H1 (cell line): ENCODE measurements at regions not wholly inside any gene's neighbourhood (a gene's known extent, or its start where the extent isn't known, plus 50 kb on each side); places are given as distances from the start of the nearest gene placed in this dataset.

Experiments used
- CTCF ChIA-PET: fragments of 300-600 bp; sonication (Branson Sonifier 250); formaldehyde crosslinking; loops from one replicate; lab custom pipeline; 2021; ENCODE audit not compliant: partially characterized antibody; lab: Charles Lee
- POLR2A ChIA-PET: fragments of 300-600 bp; sonication (Branson Sonifier 250); formaldehyde crosslinking; loops from one replicate; lab custom pipeline; 2021; ENCODE audit warnings: inconsistent platforms; ENCODE audit not compliant: partially characterized antibody; lab: Charles Lee
- DNase-seq, 2 experiments: peaks; one replicate each; pipeline versions ENCODE4 v3.0.0 to v3.0.0-alpha.2; 2010 to 2022; ENCODE audit warnings: low spot score in 2 of 2, low read depth in 1 of 2, mixed read lengths in 1 of 2
- FAIRE-seq: peaks from 2 replicates; lab custom pipeline; 2011; peaks lifted over from hg19 to GRCh38; lab: Jason Lieb, UNC
- H2AFZ ChIP-seq: 2 replicates; pipeline ENCODE4 v1.8.1; 2012; ENCODE audit warnings: low read length, inconsistent platforms
- H2AK5ac ChIP-seq: 2 replicates; pipeline ENCODE4 v1.6.1; 2013; ENCODE audit warnings: low read depth, low read length
- H2BK120ac ChIP-seq: replicated peaks from 2 replicates; pipeline ENCODE3; 2013; ENCODE audit warnings: low read depth, low read length, inconsistent platforms
- H2BK12ac ChIP-seq: 2 replicates; pipeline ENCODE4 v1.6.1; 2013; ENCODE audit warnings: low read depth, low read length
- H2BK15ac ChIP-seq: 2 replicates; pipeline ENCODE4 v1.6.1; 2013; ENCODE audit warnings: low read length
- H2BK20ac ChIP-seq: 2 replicates; pipeline ENCODE4 v1.6.1; 2013; ENCODE audit warnings: low read length
- H2BK5ac ChIP-seq: 2 replicates; pipeline ENCODE4 v1.6.1; 2013; ENCODE audit warnings: low read depth, low read length
- H3K14ac ChIP-seq: 2 replicates; pipeline ENCODE4 v1.6.1; 2013; ENCODE audit warnings: inconsistent platforms; ENCODE audit not compliant: insufficient read length
- H3K18ac ChIP-seq: 2 replicates; pipeline ENCODE4 v1.6.1; 2013; ENCODE audit warnings: low read length; ENCODE audit errors: extremely low read depth
- H3K23ac ChIP-seq: 2 replicates; pipeline ENCODE4 v1.6.1; 2013; ENCODE audit warnings: inconsistent platforms; ENCODE audit not compliant: insufficient read length
- H3K23me2 ChIP-seq: 2 replicates; pipeline ENCODE4 v1.6.1; 2013; ENCODE audit warnings: low read depth, low read length
- H3K27ac ChIP-seq: 2 replicates; pipeline ENCODE4 v1.6.1; 2011; ENCODE audit warnings: low read depth, low read length, inconsistent platforms
- H3K27me3 ChIP-seq, 4 experiments: replicated peaks in 1 of 4; 1 replicate in 1 of 4; 2 replicates in 3 of 4; pipeline versions ENCODE4 v1.6.1 to v1.8.1; 2011 to 2013; ENCODE audit warnings: low read length in 3 of 4, mild to moderate bottlenecking in 3 of 4, inconsistent platforms in 2 of 4, mixed read lengths in 2 of 4, moderate library complexity in 1 of 4; ENCODE audit not compliant: control insufficient read depth in 3 of 4, insufficient read depth in 3 of 4; ENCODE audit errors: extremely low read depth in 1 of 4
- H3K36me3 ChIP-seq, 4 experiments: 2 replicates each; pipeline versions ENCODE4 v1.6.1 to v1.8.1; 2011 to 2013; ENCODE audit warnings: mild to moderate bottlenecking in 4 of 4, low read length in 3 of 4, moderate library complexity in 2 of 4, control low read depth in 1 of 4, inconsistent platforms in 1 of 4; ENCODE audit not compliant: insufficient read depth in 4 of 4, control insufficient read depth in 2 of 4
- H3K4ac ChIP-seq: replicated peaks from 2 replicates; pipeline ENCODE3; 2013; ENCODE audit warnings: low read length, low read depth, mixed read lengths, inconsistent platforms; ENCODE audit not compliant: insufficient read length
- H3K4me1 ChIP-seq, 4 experiments: replicated peaks in 1 of 4; 1 replicate in 1 of 4; 2 replicates in 3 of 4; pipeline versions ENCODE4 v1.6.1 to v1.8.1; 2011 to 2013; ENCODE audit warnings: low read length in 3 of 4, inconsistent platforms in 2 of 4, mixed read lengths in 1 of 4; ENCODE audit not compliant: insufficient read depth in 4 of 4, control insufficient read depth in 3 of 4
- H3K4me2 ChIP-seq, 2 experiments: 2 replicates each; pipeline versions ENCODE4 v1.6.1 to v1.8.1; 2011 to 2013; ENCODE audit warnings: low read depth in 2 of 2, low read length in 2 of 2, control low read depth in 1 of 2, inconsistent platforms in 1 of 2, mild to moderate bottlenecking in 1 of 2; ENCODE audit not compliant: insufficient read depth in 1 of 2
- H3K4me3 ChIP-seq, 4 experiments: fragments of 200-600, 300-600 bp in 1 of 4; sonication (generic), shearing (Covaris generic), sonication (Bioruptor Twin) in 1 of 4; 2 replicates each; pipeline versions ENCODE4 v1.5.1 to v1.8.1; 2011 to 2016; ENCODE audit warnings: low read length in 4 of 4, low read depth in 3 of 4, control low read depth in 2 of 4, inconsistent platforms in 2 of 4, mild to moderate bottlenecking in 2 of 4, mixed read lengths in 1 of 4, moderate library complexity in 1 of 4; ENCODE audit not compliant: insufficient read depth in 2 of 4; ENCODE audit errors: extremely low read depth in 1 of 4
- H3K56ac ChIP-seq: replicated peaks from 2 replicates; pipeline ENCODE3; 2013; ENCODE audit warnings: low read depth, mild to moderate bottlenecking, mixed read lengths, low read length, inconsistent platforms; ENCODE audit not compliant: insufficient read length
- H3K79me1 ChIP-seq: 2 replicates; pipeline ENCODE4 v1.6.1; 2013; ENCODE audit warnings: low read depth, low read length, control low read depth
- H3K79me2 ChIP-seq, 2 experiments: 2 replicates each; pipeline versions ENCODE4 v1.6.1 to v1.8.1; 2012 to 2013; ENCODE audit warnings: low read length in 2 of 2, mild to moderate bottlenecking in 2 of 2, inconsistent platforms in 1 of 2; ENCODE audit not compliant: insufficient read depth in 2 of 2, control insufficient read depth in 1 of 2
- H3K9ac ChIP-seq, 4 experiments: replicated peaks in 1 of 4; 1 replicate in 1 of 4; 2 replicates in 3 of 4; pipeline versions ENCODE4 v1.6.1 to v1.8.1; 2011 to 2013; ENCODE audit warnings: low read depth in 3 of 4, low read length in 3 of 4, control low read depth in 2 of 4, mild to moderate bottlenecking in 2 of 4, moderate library complexity in 2 of 4, inconsistent platforms in 1 of 4; ENCODE audit errors: extremely low read depth in 1 of 4
- H3K9me3 ChIP-seq, 2 experiments: 2 replicates each; pipeline versions ENCODE4 v1.6.1 to v1.8.1; 2012 to 2013; ENCODE audit warnings: mild to moderate bottlenecking in 2 of 2, moderate library complexity in 2 of 2, control low read depth in 1 of 2, inconsistent platforms in 1 of 2, low read depth in 1 of 2, low read length in 1 of 2, mixed read lengths in 1 of 2; ENCODE audit not compliant: insufficient read depth in 2 of 2
- H4K20me1 ChIP-seq, 2 experiments: replicated peaks in 1 of 2; 2 replicates each; pipeline versions ENCODE3 to v1.8.1; 2011 to 2013; ENCODE audit warnings: inconsistent platforms in 2 of 2, low read length in 2 of 2, mild to moderate bottlenecking in 1 of 2; ENCODE audit not compliant: insufficient read depth in 2 of 2, control insufficient read depth in 1 of 2
- H4K5ac ChIP-seq: 2 replicates; pipeline ENCODE4 v1.6.1; 2013; ENCODE audit warnings: low read length, low read depth, mixed read lengths, inconsistent platforms; ENCODE audit not compliant: insufficient read length
- H4K8ac ChIP-seq: 2 replicates; pipeline ENCODE4 v1.8.0; 2013; ENCODE audit warnings: mild to moderate bottlenecking, moderate library complexity, low read length, inconsistent platforms; ENCODE audit not compliant: insufficient read depth; ENCODE audit errors: extremely low read depth
- H4K91ac ChIP-seq: replicated peaks from 2 replicates; pipeline ENCODE3; 2013; ENCODE audit warnings: low read length, mixed read lengths, inconsistent platforms; ENCODE audit not compliant: insufficient read length
- CREB1 ChIP-seq: IDR thresholded peaks from 2 replicates; pipeline ENCODE4 v1.6.1; 2012; ENCODE audit warnings: inconsistent platforms
- CTBP2 ChIP-seq: IDR thresholded peaks from 2 replicates; pipeline ENCODE4 v1.7.0; 2011; ENCODE audit warnings: borderline replicate concordance, mild to moderate bottlenecking, moderate library complexity, mixed read lengths, low read length; ENCODE audit not compliant: insufficient read depth, insufficient read length
- E2F6 ChIP-seq: IDR thresholded peaks from 2 replicates; pipeline ENCODE4 v1.6.1; 2012; ENCODE audit warnings: inconsistent platforms
- POU5F1 ChIP-seq: IDR thresholded peaks from 2 replicates; pipeline ENCODE4 v1.6.1; 2011; ENCODE audit warnings: low read depth, mild to moderate bottlenecking, low read length, moderate library complexity
- TAF1 ChIP-seq: IDR thresholded peaks from 2 replicates; pipeline ENCODE4 v1.6.1; 2011; ENCODE audit warnings: mild to moderate bottlenecking, low read depth, low read length
- TEAD4 ChIP-seq: IDR thresholded peaks from 2 replicates; pipeline ENCODE4 v1.6.1; 2012; ENCODE audit warnings: low read depth, low read length, inconsistent platforms, mixed read lengths
- YY1 ChIP-seq: IDR thresholded peaks from 2 replicates; pipeline ENCODE4 v1.6.1; 2011; ENCODE audit warnings: low read depth, mild to moderate bottlenecking, low read length
- WGBS, 2 experiments: shearing (Covaris generic) in 1 of 2; methylation state at CpG; one replicate each; pipeline versions ENCODE4 v1.1.6 to v1.1.7; 2013 to 2015; ENCODE audit warnings: low lambda C conversion rate in 2 of 2, mixed read lengths in 2 of 2, inconsistent platforms in 1 of 2, low coverage in 1 of 2, missing lambda C conversion rate in 1 of 2; ENCODE audit not compliant: insufficient replicate concordance in 2 of 2, insufficient coverage in 1 of 2, insufficient read length in 1 of 2; ENCODE audit errors: extremely low coverage in 1 of 2, missing lambda C conversion rate in 1 of 2; 5-methylcytosine and 5-hydroxymethylcytosine counted together

GRCh38 chr6:47366335-47366890 lies 56.7 kb upstream of the TNFRSF21 start:
- no peak overlapping the region for H2BK20ac ChIP-seq
- no peak overlapping the region for H3K23ac ChIP-seq
- no peaks in the 10 kb centered on the region for H3K36me3 ChIP-seq
- no peak overlapping the region; the same call in 1 of the 2 replicates for H2AFZ ChIP-seq
- H3K4ac ChIP-seq: no peak overlapping the region
- DNase-seq (no peak), FAIRE-seq (no peak)
- no peak overlapping the region for H4K91ac ChIP-seq
- H3K23me2 ChIP-seq: no peaks in the 10 kb centered on the region
- H3K56ac ChIP-seq: no peak overlapping the region
- TF ChIP-seq CREB1: no peak
- no peak for TF ChIP-seq TAF1
- TF ChIP-seq TEAD4: no peak
- no peak for TF ChIP-seq E2F6
- TF ChIP-seq YY1: no peak
- no peak for TF ChIP-seq CTBP2
- no peak for TF ChIP-seq POU5F1
- TF ChIP-seq, all 59 proteins: peak for 0
- no peak overlapping the region for H3K4me2 ChIP-seq
- H3K4me3 ChIP-seq: no peak overlapping the region
- no peaks in the 10 kb centered on the region for H3K27me3 ChIP-seq
- H2BK12ac ChIP-seq: no peak overlapping the region
- CTCF ChIA-PET: interaction anchor here (0.8 kb wide), 1 partner anchor 38 kb away, joined by 3 read pairs; no protein-coding TSS in a partner anchor
- H3K79me1 ChIP-seq: no peaks in the 10 kb centered on the region
- POLR2A ChIA-PET: interaction anchor here (0.5 to 0.6 kb wide), 2 partner anchors 12 to 324 kb away, joined by 4 read pairs; no protein-coding TSS in a partner anchor
- H3K79me2 ChIP-seq: no peaks in the 10 kb centered on the region
- H2BK5ac ChIP-seq: no peak overlapping the region
- H4K8ac ChIP-seq: no peak overlapping the region
- no peak overlapping the region for H3K18ac ChIP-seq
- no peak overlapping the region; the same call in 1 of the 2 replicates for H2AK5ac ChIP-seq
- H3K4me1 ChIP-seq: peaks cover 0 to under 1% (median 0%) of the 10 kb centered on the region in 4 experiments; a peak in 1 of 7 replicates
- no peak overlapping the region for H3K9ac ChIP-seq
- no peak overlapping the region for H2BK120ac ChIP-seq
- H3K14ac ChIP-seq: no peak overlapping the region
- no peak overlapping the region for H4K5ac ChIP-seq
- H2BK15ac ChIP-seq: no peak overlapping the region
- 89% methylated on average over 2 of the region's 2 CpGs; no CpG with 5 or more reads in 1 of the 2 experiments for WGBS, 2 experiments
- no peak overlapping the region for H3K27ac ChIP-seq
- H4K20me1 ChIP-seq: no peaks in the 10 kb centered on the region
- no peaks in the 10 kb centered on the region for H3K9me3 ChIP-seq
